ENCODE measurements at regions not wholly inside any gene's neighbourhood (a gene's known extent, or its start where the extent isn't known, plus 50 kb on each side); places are given as distances from the start of the nearest gene placed in this dataset.

GRCh38 chr3:5366746-5367145 is 179.2 kb downstream of the EDEM1 start:
- TF ChIP-seq CTCF (conservative IDR thresholded peaks at IDR 0.05) (no peak), ZFX (IDR thresholded peaks at IDR 0.05) (no peak)
